GM21360 (cell line): ENCODE measurements at regions not wholly inside any gene's neighbourhood (a gene's known extent, or its start where the extent isn't known, plus 50 kb on each side); places are given as distances from the start of the nearest gene placed in this dataset.

Experiments
- ATAC-seq: cut with Tn5 transposase; IDR thresholded peaks from one replicate; pipeline ENCODE4 v1.9.1; 2021; ENCODE audit warnings: mild to moderate bottlenecking, moderate library complexity; ENCODE audit not compliant: unreplicated experiment

- ATAC-seq = no peak
Observed at GRCh38 chr4:108236264-108236663, 67.5 kb upstream of the LEF1 start.

GRCh38 chr4:108227923-108228322 lies 59.2 kb upstream of the LEF1 start:
- no peak for ATAC-seq

GRCh38 chr4:108224611-108225053 lies 55.9 kb upstream of the LEF1 start:
- ATAC-seq = no peak

- ATAC-seq = no peak
Observed at GRCh38 chr4:108223313-108223712, 54.6 kb upstream of the LEF1 start.

- no peak for ATAC-seq
Observed at GRCh38 chr4:108219998-108220397, 51.3 kb upstream of the LEF1 start.
